GM20431 (cell line): ENCODE measurements at regions not wholly inside any gene's neighbourhood (a gene's known extent, or its start where the extent isn't known, plus 50 kb on each side); places are given as distances from the start of the nearest gene placed in this dataset.

Source experiments
- in situ Hi-C: fragments of 300-500 bp; cut with MseI, MboI; formaldehyde crosslinking; loops from one replicate; pipeline ENCODE4 v1.15.0; 2020; ENCODE audit warnings: low sequenced_read_pairs; ENCODE audit not compliant: unreplicated experiment

DNA sequence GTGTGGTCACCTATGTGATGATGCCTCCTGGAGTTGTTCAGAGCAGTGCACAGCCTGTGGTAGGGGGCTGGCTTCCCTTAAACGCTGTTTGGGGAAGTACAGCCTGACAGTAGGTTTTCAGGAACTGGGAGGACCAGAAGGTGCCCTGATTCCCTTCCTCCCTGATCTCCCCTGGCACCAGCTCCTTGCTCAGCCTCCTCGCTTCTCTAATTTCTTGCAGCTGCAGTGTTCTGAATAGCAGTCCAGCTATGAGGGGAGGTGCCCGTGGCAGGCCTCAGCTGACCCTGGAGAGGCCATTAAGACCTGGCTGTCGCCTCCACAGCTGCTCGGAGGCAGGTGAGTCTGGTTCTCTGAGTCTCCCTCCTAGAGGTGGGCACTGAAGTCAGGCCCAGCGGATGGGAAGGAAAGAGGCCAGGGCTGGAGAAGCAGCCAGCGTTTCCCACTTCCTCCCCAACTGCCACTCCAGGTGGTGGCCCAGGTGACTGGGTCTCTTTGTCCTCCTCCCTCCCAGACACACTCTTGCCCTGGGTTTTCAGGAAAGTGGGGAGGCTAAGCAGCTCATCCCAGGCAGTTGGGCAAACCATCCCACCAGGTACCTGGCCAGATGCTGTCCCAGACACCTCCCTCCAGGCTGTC is 52.0 kb upstream of the RPL11 start:
- in situ Hi-C loops = loop anchor here (5.0 kb wide), 1 partner anchor 92 kb away; no protein-coding TSS in a partner anchor

DNA sequence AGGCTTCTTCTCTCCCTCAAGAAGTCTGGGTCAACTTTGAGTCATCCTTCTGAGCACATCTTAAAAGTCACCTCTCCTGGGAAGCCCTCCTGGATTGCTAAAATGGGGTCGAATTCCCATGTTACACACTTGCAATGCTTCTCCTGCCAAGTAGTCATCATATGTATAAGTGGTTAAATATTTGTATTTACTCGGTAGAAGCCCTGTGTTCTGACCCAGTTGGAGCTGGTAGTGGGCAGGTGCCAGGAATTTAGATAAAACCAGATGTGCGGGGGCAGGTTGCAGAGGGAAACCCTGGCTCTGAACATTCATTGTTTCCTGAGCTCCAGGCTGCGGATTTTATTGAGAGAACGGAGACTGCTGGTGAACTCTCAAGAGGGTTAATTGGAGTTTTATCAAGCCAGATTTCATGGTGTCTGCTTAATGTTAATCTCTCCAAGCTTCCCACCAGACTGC is 52.8 kb upstream of the RPL11 start:
- in situ Hi-C loops = loop anchor here (5.0 kb wide), 1 partner anchor 92 kb away; no protein-coding TSS in a partner anchor

DNA sequence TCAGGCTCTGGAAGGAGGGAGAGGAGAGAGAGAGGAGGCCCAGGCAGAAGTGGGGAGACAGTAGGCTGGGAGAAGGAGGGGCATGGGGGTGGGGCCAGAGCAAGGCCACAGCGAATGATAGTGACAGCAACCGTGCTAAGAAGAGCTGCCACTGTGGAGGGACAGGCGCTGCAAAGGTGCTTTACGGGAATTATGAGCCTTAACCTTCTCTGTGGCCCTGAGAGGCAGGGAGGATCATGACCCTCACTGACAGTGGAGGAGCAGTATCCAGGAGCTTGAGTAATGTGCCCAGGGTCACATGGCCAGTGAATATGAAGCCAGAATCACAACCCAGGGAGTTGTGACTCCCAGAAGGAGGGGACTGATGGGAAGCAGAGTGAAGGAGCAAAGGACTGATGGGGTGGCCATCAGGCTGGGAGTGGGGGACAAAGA is 53.4 kb upstream of the RPL11 start:
- in situ Hi-C loops = loop anchor here (5.0 kb wide), 1 partner anchor 91 kb away; no protein-coding TSS in a partner anchor

DNA sequence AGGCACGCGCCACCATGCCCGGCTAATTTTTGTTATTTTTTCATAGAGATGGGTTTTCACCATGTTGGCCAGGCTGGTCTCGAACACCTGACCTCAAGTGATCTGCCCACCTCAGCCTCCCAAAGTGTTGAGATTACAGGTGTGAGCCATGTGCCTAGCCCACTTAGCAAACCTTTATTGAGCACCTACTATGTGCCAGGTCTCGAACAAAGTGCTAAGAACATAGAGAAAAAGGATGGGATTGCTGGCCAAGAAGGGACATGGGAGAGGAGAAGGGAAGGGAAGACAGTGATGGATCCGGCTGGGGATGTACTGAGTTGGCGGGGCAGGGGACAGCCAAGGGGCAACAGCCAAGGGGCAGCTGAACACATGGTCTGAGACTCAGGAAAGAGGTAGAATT is 55.6 kb upstream of the RPL11 start:
- in situ Hi-C loops = loop anchor here (5.0 kb wide), 1 partner anchor 89 kb away; no protein-coding TSS in a partner anchor

DNA sequence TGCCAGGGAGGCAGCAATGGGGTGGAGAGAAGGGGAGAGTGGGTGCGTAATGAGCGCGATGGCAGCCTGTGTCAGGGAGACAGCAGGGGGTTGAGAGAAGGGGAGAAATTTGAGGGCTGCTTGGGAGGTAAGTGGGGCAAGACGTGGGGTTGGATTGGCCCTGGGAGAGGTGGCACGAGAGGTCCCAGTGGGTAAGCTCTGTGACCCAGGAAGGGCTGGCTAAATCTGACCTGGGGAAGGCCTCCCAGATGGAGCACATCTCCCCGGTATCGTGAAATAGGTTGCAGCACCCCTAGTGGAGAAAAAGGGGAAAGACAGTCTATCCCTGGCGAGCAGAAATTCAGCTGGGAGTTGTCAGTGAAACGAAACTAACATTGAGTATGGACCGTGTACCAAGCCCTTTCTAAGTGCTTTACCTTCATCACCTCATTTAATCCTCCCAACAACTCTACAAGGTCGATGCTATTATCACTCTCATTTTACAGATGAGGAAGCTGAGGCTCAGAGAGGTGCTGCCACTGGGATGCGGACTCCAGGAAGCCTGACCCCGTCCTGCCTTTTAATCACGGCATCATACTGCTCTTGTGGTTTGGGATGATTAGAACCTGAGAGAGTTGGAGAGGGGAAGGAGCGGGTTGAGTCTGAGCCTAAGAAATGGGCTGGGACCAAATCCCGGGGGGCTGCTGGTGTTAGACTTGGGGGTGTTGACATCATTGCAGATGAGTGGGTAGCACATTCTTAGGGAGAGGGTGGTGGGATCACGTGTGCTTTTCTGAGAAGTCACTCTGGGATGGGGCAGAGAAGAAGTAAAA is 56.6 kb upstream of the RPL11 start:
- in situ Hi-C loops = loop anchor here (5.0 kb wide), 1 partner anchor 88 kb away; no protein-coding TSS in a partner anchor

DNA sequence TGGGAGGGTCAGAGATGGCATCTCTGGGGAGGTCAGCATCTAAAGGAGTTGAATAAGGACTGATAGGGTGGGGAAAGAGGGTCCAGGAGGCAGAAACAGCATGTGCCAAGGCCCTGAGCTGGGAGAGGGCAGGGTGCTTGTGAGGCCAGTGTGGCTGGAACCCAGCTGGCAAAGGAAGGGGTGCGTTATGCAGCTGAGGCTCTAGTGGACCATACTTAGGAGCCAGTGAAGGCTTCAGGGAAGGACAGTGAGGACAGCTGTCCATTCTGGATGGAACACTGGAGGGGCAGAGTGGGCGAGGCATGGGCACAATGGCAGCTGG is 57.1 kb upstream of the RPL11 start:
- in situ Hi-C loops = no loop called here

GRCh38 chr1:23632479-23633160 is 59.0 kb upstream of the RPL11 start:
- in situ Hi-C loops = no loop called here

- in situ Hi-C loops = no loop called here
Measured at GRCh38 chr1:23629708-23630290, 61.8 kb upstream of the RPL11 start.

GRCh38 chr1:23628951-23629387 is 62.6 kb upstream of the RPL11 start:
- in situ Hi-C loops = no loop called here

GRCh38 chr1:23627069-23627735 is 64.4 kb upstream of the RPL11 start:
- in situ Hi-C loops = no loop called here

GRCh38 chr1:23625929-23626535 is 65.6 kb upstream of the RPL11 start:
- in situ Hi-C loops = no loop called here

DNA sequence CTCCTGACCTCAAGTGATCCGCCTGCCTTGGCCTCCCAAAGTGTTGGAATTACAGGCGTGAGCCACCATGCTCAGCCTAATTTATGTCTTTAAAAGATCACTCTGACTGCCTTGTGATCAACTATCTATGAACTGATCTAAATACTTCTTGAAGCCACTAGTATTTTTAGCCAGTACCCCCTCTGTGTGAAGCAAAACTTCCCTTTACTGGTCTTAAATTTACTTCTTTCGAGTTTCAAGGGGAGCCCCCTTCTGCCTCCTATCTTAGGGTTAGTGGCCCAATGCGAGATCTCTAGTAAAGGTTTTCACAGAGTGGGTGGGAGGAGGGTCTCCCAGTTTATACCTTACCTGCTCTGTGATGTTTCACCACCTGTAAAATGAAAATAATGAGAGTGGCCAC is 66.1 kb upstream of the RPL11 start:
- in situ Hi-C loops = no loop called here

GRCh38 chr1:23624440-23624839 is 65.1 kb upstream of the ID3 start:
- in situ Hi-C loops = no loop called here

DNA sequence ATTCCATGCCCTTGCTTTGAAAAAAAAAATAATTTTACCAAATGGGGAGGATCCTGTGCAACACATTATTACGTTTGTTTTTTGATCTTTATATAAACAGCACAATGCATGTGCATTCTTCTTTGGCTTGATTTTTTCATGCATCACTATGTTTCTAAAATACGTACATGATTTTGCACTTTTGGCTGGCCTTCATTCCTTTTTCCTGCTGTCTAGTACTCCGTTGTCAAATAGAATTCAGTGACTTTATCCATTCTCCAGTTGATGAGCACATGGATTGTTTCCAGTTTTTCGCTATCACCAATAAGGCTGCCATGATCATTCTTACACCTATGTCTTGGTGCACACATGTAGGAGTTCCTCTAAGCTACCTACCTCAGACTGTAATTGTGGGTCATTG is 63.0 kb upstream of the ID3 start:
- in situ Hi-C loops = no loop called here

- in situ Hi-C loops = no loop called here
Measured at GRCh38 chr1:23620605-23621004, 61.3 kb upstream of the ID3 start.

DNA sequence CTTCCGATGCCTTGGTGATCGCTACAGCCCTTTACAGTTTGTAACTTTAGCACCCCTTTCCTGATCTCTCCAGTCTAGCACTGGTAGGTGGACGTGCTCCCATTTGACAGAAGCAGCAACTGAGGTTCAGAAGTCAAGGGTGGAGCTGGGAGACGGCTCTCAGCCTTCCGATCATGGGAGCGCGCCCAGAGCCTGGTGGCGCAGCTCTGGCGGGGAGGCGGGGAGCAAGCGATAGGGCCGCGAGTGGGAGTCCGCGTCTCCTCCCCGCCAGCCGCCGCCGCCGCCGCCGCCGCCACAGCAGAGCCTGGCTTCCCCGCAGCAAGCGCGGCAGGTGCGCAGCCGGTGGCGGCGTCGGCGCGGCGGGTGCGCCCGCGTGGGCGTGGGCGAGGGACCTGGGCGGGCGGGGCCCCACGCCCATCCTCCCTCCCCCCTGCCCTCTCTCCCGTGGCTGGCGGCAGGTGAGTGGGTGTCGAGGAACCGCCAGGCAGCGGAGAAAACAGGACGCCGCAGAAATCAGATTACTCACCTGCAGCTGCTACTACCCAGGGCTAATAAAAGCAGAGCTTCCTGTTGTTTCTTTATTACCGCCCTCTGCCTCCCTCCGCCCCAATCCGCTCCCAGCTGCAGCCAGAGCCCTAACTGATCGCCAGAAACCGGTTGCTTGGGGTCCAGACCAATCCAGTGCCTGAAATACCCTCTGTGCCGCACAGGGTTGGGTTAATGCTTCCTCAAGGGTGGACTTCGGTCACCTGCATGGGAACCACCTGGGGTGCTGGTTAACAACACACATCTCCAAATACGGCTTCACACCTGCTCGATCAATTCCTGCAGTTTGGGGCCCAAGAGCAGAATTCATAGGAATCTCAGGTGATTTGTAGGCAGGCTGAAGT is 60.2 kb upstream of the ID3 start:
- in situ Hi-C loops = no loop called here

DNA sequence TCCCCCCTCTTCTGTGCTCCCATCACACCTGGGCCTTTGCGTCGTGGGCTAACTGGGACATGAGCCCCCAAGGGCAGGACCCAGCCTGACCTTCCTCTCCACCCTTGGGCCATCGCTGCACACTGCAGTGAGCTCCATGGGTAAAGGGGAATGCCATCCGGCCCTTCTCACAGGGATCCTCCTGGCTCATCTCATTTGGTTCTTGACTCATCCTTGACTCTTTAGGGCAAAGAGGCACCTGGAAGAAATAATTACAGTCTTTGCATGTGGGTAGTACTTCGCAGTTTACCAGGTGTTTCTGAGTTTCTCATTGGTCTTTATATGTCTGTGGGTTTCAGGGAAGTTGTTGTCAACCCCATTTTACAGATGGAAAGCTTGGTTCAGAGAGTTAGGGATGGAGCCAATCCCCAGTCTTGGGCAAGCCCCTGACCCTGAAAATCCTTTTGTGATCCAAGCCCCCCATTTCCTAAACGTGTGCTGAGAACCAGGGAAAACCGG is 59.3 kb upstream of the ID3 start:
- in situ Hi-C loops = no loop called here

DNA sequence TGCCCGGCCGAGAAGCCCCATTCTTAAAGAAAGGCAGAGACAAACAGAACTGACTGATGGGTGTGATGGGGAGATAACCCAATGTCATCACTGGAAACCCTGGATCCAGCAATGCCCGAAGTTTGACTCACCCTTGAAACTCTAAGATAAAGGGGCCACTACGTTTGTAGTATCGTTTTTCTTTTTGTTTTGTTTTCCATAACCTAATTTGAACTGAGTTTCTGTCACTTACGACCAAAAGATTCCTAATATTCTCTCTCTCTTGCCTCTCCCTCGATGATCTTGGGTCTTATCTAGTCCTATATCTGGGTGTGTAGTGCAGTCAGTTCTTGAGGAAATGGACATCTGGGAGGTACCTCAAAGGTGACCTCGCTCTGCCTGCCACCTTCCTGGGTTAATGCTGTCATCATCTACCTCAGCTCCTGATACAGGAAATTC is 57.8 kb upstream of the ID3 start:
- in situ Hi-C loops = no loop called here
